ENCODE measurements at regions not wholly inside any gene's neighbourhood (a gene's known extent, or its start where the extent isn't known, plus 50 kb on each side); places are given as distances from the start of the nearest gene placed in this dataset.
A peak's percentile ranks its signal among the peaks of the same experiment; 100 is the strongest.

- DNase-seq (ENCODE audit: low spot score) (no peak), FAIRE-seq (no peak)
Measured at GRCh38 chr4:28879900-28880299, 1840.3 kb upstream of the PCDH7 start.

GRCh38 chr4:28883211-28883610 is 1837.0 kb upstream of the PCDH7 start:
- FAIRE-seq: no peak

DNA sequence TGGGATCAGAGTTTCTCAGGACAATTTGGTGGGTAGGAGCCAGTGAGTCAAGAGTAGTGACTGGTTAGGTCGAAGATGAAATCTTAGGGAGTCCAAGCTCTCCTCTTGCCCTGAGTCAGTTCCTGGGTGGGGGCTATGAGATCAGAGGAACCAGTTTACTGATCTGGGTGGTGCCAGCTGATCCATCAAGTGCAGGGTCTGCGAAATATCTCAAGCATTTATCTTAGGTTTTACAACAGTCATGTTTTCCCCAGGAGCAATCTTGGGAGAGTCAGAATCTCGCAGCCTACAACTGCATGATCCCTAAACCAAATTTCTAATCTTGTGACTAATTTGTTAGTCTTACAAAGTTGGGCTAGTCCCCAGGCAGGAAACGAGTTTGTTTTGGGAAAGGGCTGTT is 1833.2 kb upstream of the PCDH7 start:
- FAIRE-seq (no peak), DNase-seq (ENCODE audit: low spot score) (no peak)

More at GRCh38 chr4:28883211-28883610, 1837.0 kb upstream of the PCDH7 start:
- no peak for DNase-seq (ENCODE audit: low spot score)

DNA sequence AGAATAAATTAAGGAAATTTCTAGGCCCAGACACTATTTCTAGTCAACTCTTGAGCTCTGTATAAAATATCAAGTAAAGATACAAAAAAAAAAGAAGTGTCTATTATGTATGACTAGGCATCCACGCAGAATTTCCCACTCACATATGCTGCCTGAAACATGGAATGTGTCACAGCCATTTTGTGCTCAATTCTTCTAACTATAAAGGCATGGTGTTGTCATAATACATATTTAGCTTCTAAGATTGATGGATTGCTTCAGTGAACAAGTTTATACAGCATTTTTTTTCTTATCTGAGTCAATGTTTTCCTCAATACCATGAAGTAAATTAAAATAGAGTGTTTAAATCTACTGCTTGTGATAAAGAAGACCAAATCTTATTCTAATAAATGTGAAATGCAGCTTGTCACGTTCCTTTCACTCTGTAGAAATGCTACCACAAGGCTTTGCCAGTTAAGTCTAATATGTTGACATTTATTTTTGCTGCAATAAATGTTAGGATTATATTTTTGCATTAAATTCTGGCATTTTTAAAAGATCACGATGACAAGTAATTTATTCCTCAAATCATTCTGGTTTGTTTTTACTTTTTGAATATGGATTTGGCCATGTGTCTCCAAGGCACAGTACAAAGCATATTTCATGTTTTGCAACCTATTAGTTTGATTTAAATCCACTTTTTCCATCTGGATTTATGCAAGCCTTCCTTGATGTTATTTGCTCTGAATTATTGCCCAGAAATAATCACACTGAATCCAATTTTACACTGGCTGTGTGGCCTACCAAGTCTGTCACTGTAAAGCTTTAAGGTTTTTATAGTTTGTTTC is 1829.0 kb upstream of the PCDH7 start:
- FAIRE-seq (no peak), DNase-seq (ENCODE audit: low spot score) (no peak)

DNA sequence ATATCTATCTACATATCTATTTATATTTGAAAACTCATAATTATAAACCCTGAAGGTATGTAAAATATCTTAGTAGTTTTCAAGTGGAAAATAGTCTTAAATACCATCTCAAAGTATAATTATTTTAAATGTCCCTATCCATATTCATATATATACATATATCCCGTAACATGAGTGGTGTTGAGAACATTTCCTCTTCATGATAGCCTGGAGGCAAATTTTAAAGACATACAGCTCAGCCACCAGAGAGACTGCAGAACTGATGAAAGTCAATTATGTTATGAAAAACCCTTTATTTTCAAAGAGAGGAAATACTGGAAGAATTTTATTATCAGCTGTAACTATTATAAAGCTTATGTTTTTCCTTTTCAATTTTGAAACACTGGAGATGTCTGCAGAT is 1806.7 kb upstream of the PCDH7 start:
- FAIRE-seq (no peak), DNase-seq (ENCODE audit: low spot score) (no peak)

GRCh38 chr4:28916585-28916984 is 1803.6 kb upstream of the PCDH7 start:
- DNase-seq (ENCODE audit: low spot score) (no peak), FAIRE-seq (no peak)

GRCh38 chr4:28918871-28919270 is 1801.3 kb upstream of the PCDH7 start:
- FAIRE-seq: no peak
- no peak for DNase-seq (ENCODE audit: low spot score)

DNA sequence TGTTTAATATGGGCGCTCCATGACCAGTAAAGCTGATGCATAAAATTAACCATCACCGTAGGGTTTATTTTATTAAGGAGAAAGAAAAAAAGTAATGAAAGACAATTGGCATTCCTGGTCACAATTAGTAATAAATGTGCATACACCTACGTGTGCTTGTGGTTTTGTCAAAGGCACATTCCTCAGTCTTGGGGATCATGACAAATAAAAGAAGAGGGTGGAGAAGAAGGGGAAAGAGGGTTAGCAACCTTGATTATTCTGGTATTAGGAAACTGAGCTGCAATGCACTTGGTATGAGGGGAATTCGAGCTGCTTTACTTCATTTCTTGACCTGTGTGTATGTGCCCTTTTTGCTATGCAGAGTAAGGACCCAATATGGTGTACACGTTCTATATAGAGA is 1798.3 kb upstream of the PCDH7 start:
- DNase-seq (ENCODE audit: low spot score): peak; percentile 1
- FAIRE-seq: no peak

DNA sequence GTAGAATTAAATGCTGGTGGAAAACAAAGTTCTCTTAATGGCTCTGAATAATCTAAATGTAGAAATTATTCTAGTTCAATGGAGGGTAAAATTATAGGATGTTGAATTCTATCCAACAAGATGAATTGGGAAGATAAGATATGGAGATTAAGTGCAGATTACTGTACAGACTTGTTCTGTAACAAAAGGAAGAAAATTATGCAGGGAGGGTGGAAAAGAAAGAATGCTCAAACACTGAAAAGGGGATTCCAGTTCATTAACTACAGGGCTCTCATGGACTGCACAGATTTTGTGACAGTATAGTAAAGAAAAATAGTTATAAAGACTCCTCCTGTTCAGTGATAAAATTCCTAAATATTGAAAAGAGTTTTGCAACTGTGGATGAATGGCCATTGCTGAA is 1794.0 kb upstream of the PCDH7 start:
- DNase-seq (ENCODE audit: low spot score): no peak
- no peak for FAIRE-seq

- DNase-seq (ENCODE audit: low spot score): no peak
Measured at GRCh38 chr4:28942631-28943030, 1777.5 kb upstream of the PCDH7 start.

GRCh38 chr4:28947374-28947773 is 1772.8 kb upstream of the PCDH7 start:
- DNase-seq (ENCODE audit: low spot score) (no peak), FAIRE-seq (no peak)

More at GRCh38 chr4:28942631-28943030, 1777.5 kb upstream of the PCDH7 start:
- no peak for FAIRE-seq

GRCh38 chr4:28948501-28948900 is 1771.7 kb upstream of the PCDH7 start:
- DNase-seq (ENCODE audit: low spot score) (no peak), FAIRE-seq (no peak)

DNA sequence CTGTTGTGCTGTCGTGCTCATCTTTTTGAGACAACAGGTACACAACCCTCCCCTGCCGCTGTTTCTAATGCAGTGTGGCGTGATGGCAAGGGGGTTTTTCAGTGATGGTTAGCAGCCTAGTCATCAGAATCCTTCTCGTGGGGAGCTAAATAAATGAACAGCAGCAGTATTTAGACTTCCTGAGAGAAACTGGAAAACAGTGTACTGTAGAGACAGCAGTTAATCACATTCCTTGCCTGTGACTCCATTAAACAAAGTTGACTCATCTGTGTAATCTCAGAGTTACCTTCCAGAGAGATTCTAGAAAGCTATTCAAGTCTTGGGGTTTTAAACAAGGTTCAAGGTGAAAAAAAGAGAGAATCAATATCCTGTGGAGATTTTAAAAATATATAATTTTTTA is 1753.2 kb upstream of the PCDH7 start:
- FAIRE-seq (no peak), DNase-seq (ENCODE audit: low spot score) (peak; percentile 8)

- FAIRE-seq: no peak
- DNase-seq (ENCODE audit: low spot score): no peak
Measured at GRCh38 chr4:28973587-28974350, 1746.4 kb upstream of the PCDH7 start.

DNA sequence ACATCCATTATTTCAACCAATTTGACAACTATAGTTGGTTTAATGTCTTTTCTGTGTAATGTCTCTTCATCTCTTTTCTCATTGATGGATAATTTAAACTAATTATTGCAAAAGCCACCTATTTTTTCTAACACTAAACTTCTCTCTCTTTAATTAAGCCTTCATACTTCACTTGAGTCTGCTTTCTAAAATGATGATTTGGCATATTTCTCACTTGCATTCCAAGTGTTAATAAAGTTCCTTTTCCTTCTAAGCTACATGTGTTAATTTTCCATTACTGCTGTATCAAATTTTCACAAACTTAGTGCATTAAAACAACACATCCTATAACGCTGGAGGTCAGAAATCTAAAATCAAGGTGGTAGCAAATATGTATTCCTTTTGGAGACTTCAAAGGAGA is 1743.8 kb upstream of the PCDH7 start:
- FAIRE-seq (no peak), DNase-seq (ENCODE audit: low spot score) (no peak)

- no peak for DNase-seq (ENCODE audit: low spot score)
- FAIRE-seq: no peak
Measured at GRCh38 chr4:29002151-29002550, 1718.0 kb upstream of the PCDH7 start.

- no peak for DNase-seq (ENCODE audit: low spot score)
- FAIRE-seq: no peak
Measured at GRCh38 chr4:29005838-29006237, 1714.3 kb upstream of the PCDH7 start.

GRCh38 chr4:29009908-29010307 is 1710.3 kb upstream of the PCDH7 start:
- no peak for DNase-seq (ENCODE audit: low spot score)
- no peak for FAIRE-seq

DNA sequence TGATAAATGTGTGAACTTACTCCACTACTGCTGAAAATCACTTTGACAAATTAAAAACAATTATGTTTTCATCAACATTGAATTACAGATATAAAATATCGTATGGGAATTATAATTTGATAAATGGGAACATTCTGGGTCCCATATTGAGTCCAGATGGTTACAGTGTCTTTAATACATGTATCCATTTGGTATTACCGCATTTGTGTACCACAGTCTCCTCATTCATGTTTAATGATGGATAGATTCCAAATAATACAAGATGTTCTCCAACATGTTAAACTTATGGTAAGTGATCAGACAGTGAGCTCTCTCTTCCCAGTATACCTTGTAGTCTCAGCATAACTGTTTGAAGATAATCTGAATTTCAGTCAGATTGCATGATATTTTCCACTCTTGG is 1706.8 kb upstream of the PCDH7 start:
- DNase-seq (ENCODE audit: low spot score) (no peak), FAIRE-seq (no peak)

GRCh38 chr4:29014555-29014954 is 1705.6 kb upstream of the PCDH7 start:
- DNase-seq (ENCODE audit: low spot score) (no peak), FAIRE-seq (no peak)

DNA sequence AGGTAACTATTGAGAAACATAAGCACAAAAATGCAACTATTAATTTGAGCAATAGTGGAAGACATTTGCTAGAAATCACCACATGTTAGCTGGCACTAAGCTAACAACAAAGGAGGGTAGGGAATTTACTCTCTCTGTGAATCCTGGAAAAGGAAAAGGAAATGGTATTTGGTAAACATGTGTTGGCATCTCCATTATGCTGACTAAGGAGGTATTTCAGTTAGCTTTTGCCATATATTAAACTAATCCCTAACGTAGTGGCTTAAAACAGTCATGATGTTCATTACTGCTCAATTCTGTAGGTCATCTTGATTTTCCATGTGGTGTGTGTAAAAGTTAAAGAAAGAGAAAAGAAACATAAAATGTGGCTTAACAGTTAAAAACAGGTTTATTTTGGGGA is 1686.5 kb upstream of the PCDH7 start:
- DNase-seq (ENCODE audit: low spot score) (no peak), FAIRE-seq (no peak)

DNA sequence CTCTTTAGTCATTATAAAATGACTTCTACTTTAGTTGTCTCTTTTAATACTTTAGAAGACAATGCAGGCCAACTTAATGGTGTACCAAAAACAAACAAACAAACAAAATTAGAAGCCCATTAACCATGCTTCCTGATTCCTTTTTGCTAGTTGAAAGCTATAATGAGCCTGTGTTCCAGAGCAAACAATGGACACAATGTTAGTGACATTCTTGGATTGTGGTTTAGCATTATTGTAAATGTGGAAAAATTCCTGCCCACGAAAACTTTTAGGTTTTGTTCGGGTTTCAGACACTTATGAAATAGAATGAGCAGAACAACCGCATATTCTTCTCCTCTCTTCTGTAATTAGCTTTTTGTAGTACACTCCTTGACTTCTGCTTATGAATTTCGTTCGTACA is 1682.7 kb upstream of the PCDH7 start:
- DNase-seq (ENCODE audit: low spot score) (no peak), FAIRE-seq (no peak)

GRCh38 chr4:29043411-29043810 is 1676.8 kb upstream of the PCDH7 start:
- FAIRE-seq: no peak
- no peak for DNase-seq (ENCODE audit: low spot score)

Measured in urothelium cell line (cell line).